GM19455 (cell line): ENCODE measurements at regions not wholly inside any gene's neighbourhood (a gene's known extent, or its start where the extent isn't known, plus 50 kb on each side); places are given as distances from the start of the nearest gene placed in this dataset.

Experiments
- ATAC-seq: cut with Tn5 transposase; IDR thresholded peaks from one replicate; pipeline ENCODE4 v1.9.1; 2021; ENCODE audit not compliant: unreplicated experiment

GRCh38 chr7:37504801-37505200, 56.1 kb upstream of the ELMO1 start:
- ATAC-seq = no peak

- no peak for ATAC-seq
These were observed 57.2 kb upstream of the ELMO1 start for GRCh38 chr7:37505750-37506353.

GRCh38 chr7:37508118-37508517, 59.5 kb upstream of the ELMO1 start:
- no peak for ATAC-seq

DNA sequence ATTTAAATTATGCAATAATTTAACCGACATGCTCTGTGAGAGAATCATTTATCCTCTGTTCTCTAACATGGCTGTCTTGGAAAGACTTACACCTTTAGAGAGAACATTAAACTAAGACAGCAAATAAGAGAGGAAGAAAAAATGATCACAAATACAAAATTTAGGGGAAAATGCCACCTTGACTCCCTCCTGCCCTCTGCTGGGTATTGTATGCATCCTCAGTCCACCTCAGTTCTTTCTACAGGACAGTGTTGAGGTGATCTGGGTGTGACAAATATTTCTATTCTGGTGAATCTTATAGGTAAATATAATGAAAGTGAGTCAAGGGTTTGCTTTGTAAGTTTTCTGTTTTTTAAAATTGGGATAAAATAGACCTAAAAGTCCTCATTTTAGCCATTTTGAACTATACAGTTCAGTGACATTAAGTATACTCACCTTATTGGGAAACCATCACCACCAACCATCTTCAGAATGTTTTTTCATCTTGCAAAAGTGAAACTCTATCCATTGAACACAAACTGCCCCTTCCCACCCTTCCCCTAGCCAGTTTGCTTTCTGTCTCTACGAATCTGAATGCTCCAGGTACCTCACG, 61.5 kb upstream of the ELMO1 start:
- ATAC-seq = no peak

- ATAC-seq = no peak
These were observed 63.3 kb upstream of the ELMO1 start for GRCh38 chr7:37511915-37512314.

DNA sequence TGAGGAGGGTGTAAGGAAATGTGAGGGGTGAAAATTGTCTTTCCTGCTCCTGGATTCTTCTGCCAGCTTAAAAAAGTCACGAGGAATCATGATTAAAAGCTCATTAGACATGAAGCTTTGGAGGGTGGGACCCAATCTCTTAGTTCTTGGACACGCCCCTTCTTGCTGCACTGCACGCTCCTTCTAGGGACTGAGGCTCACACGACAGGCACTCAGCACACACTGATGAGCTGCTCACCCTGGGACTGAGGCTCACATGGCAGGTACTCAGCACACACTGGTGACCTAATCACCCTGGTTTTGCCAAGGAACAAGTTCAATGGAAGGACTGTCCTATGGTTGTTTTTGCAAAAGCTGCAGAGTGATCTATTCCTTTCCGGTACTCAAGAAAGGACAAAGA, 65.8 kb upstream of the ELMO1 start:
- no peak for ATAC-seq

DNA sequence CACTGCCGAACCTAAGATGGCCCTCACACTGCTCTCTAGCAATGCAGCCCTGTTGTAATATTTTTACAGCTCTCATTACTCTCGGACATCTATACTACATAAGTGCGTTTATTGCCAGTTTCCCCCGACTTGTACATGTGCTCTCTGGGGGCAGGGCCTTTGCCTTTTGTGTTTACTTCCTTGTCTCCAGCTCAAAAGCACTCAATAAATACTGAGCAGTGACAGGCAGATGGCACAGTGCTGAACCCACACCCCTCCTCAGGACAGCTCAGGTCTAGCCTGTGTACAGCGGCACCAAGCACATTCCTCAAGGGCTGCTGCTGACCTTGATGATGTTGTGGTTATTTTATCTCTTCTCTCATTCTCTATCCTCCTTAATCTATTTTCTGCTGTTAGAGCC, 68.0 kb upstream of the ELMO1 start:
- no peak for ATAC-seq

GRCh38 chr7:37518266-37518665, 69.6 kb upstream of the ELMO1 start:
- ATAC-seq = no peak

- no peak for ATAC-seq
These were observed 75.4 kb upstream of the ELMO1 start for GRCh38 chr7:37524056-37524455.

GRCh38 chr7:37524797-37525196, 76.1 kb upstream of the ELMO1 start:
- no peak for ATAC-seq

- ATAC-seq = no peak
These were observed 78.0 kb upstream of the ELMO1 start for GRCh38 chr7:37526623-37527022.

- ATAC-seq = no peak
These were observed 78.4 kb upstream of the ELMO1 start for GRCh38 chr7:37527109-37527508.

- no peak for ATAC-seq
These were observed 82.6 kb upstream of the ELMO1 start for GRCh38 chr7:37531225-37531624.

DNA sequence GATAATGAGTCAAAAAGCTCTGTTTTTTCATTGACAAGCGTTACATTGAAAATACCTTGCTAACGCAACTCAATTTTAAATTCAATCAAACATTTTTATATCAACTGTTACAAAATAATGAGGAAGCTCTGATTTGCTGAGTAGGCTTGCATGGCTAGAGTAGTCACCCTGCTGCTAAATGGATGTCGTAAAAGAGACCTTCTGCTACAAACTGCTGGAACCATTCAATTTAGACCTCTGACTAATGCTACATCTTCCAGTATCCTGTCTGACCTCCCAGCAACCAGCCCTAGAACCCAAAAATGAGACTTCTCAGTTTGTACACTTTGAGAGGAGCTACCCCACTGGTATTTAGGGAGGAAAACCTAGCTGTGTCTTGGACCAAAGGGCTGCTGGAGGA, 84.0 kb upstream of the ELMO1 start:
- ATAC-seq = no peak

DNA sequence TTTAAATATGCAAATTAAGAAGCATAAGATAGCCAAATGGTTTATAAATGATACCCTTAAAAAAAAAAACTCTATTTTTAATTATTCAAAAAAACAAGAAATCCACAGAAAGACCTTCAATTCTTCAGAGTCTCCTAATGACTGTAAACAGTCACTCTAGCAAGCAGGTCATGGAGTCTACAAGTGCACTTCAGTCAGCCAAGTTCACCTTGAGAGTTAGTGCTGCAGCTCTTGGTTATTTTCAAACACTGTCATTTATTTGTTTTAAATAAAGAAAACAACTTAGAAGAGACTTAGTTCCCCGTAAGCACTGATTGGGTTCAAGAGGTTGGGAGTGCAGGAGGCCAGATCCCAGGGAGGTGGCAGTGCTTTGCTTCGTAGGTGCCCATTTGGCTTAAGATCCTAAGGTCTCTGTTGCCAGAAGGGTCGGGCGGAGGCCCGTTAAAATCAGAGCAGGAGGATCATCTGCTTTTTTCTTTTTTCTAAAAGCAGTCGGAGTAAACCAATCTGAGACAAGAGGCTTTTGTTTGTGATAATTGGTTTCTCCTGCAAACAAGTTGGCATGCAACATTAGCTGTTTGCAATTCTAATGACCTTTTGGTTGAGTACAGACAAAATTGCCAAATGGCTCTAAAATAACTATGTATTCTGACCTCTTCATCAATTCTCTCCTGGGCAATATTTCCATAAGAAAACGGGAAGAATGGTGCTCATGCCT, 86.4 kb upstream of the ELMO1 start:
- no peak for ATAC-seq

- ATAC-seq = no peak
These were observed 87.2 kb upstream of the ELMO1 start for GRCh38 chr7:37535841-37536240.

GRCh38 chr7:37536706-37537105, 88.0 kb upstream of the ELMO1 start:
- ATAC-seq = no peak

- ATAC-seq = no peak
These were observed 88.8 kb upstream of the ELMO1 start for GRCh38 chr7:37537439-37537838.

GRCh38 chr7:37538945-37539344, 90.3 kb upstream of the ELMO1 start:
- no peak for ATAC-seq

DNA sequence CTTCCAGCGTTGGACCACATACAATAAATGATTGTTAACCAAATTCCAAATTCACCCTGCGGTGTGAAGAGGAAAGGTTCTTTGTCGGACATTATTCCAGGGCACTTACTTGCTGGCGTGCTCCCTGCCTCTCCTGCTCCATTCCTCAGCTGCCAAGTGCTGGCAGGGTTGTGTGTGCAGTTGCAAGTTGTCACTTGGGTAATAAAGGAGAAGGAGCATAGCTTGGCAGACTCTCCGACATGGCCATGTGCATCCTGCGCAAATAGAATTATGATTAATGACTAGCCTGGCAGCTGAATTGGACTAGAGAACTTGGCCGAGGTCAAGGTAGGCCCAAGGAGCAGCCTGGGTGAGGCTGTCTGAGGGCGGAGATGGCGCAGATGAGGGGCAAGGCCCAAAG, 92.3 kb upstream of the ELMO1 start:
- no peak for ATAC-seq

- peak; percentile 95 for ATAC-seq
These were observed 93.3 kb upstream of the ELMO1 start for GRCh38 chr7:37541810-37542443.
